NCI-H2227 (cell line): ENCODE measurements at regions not wholly inside any gene's neighbourhood (a gene's known extent, or its start where the extent isn't known, plus 50 kb on each side); places are given as distances from the start of the nearest gene placed in this dataset.
"Not testable (repeated sequence)": the region's sequence is repeated elsewhere in the genome, so short reads cannot be mapped to it uniquely, and the experiment has no call there.

Source experiments
- DNase-seq: peaks from one replicate; lab custom pipeline; 2025; ENCODE audit not compliant: unreplicated experiment; lab: John Stamatoyannopoulos, UW

DNA sequence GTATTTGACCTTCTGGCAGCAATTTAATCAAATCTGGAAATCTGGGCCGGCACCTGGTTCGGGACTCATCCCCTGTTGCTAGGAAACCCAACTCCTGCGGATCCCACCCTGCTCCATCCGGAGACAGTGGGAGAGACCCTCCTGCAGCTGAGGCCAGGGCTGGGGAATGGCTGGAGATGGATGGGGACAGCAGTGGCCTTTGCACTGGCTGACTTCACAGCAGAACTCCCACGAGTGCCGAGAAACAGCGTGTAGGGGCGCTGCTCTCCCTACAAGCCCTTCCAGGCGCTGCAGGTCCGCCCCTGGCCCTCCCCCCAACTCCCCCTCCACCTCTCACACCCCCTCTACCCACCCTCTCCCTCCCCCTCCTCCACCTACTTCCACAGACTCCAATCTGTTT is 105.8 kb upstream of the PPP1R26 start:
- no peak for DNase-seq

DNA sequence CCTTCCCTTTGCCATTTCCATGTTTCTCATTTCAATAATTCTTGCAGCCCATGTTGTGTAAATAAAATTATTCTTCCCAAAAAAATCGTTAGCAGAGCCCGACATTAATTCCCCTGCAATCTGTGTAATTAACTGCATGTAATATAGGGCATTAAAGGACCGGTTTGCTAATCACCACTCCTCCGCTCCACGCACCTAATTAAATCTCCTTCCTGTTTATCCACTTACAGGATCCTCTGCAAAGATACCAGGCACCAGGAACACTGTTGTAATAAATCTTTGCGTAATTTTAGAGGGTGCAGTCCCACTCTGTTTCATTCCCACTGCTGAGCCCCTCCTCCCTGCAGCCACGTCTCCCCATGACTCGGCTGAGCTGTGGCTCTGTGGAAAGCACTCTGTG is 105.0 kb upstream of the PPP1R26 start:
- no peak for DNase-seq

GRCh38 chr9:135375001-135375400 is 104.6 kb upstream of the PPP1R26 start:
- DNase-seq: no peak

DNA sequence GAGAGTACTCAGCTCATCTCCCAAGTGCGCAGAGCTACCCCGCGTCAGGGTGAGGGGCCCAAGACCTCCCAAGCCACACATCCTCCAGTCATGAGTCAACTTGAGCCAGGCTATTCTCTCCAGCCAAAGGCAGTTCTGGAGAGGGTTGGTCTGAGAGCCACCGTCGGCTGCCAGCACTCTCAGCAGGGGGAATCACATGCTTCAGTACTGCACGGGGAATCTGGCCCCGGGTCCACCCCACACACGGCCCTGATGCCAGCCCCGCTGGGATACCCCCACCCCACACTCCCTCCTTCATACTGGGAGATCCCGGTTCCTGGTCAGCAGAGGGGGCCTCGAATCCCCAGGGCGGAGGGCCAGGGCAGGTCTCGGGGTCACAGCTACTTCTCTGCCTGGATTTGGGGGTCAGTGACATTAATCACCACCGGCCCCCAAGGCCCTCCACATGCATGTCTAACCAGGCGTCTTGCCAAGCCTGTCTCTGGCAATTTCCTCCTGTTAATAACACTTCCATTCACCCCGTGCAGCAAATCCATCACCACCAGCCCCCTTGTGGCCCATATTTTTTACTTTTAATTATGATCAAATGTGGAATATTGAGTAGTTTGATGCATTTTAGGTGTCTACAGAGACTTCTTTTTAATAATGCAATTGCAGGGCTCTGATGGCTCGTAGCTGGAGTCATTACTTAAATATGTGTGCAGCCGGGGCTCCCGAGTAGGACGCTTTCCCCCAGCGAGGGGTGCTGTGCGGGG is 102.9 kb upstream of the PPP1R26 start:
- DNase-seq: no peak

GRCh38 chr9:135377431-135377830 is 102.2 kb upstream of the PPP1R26 start:
- DNase-seq: no peak

DNA sequence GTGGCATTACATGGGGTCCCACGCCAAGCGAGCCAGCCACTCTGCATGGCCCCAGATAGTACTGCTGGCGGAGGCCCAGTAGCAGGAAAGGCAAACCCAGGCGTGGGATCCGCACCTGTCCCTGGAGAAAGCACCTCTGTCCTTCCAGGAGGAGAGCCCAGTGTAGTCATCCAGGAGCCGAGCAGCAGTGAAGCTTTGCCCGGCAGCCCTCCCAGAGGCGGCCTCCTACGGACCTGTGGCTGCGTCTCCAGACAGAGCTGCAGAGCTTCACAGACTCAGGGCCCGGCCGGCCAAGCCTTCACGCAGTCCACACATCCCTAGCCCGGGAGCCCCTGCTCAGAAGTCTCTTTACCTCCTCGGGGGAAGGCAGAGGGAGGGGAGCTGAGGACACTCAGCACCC is 100.8 kb upstream of the PPP1R26 start:
- DNase-seq: no peak

DNA sequence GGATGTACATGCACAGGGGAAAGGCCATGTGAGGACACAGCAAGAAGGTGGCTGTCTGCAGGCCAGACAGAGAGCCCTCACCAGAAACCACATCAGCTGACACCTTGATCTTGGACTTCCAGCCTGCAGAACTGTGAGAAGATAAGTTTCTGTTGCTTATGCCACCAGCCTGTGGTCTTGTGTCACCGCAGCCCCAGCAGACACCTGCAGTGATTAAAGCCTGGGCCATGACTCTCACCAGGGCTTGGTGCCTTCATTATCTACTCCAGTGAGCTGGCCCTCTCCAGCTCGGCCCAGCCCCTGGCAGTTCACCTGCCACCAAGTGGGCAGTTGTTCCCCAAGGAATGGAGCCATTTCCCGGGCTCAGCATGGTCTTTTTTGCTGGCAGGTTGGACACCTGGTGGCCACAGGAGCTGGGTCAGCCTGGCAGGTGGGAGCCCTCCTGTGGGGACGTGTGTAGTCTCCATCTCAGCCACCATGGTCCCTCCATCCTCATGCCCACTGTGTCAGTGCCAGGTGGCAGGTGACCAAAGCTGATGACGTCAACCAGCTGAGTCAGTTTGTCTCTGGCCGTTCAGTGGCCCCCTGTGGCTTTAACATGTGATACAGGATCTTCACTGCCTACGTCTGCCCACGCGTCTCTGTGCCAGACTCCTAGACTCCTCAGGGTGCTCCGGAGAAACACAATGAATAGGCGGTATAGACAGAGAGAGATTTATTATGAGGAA is 99.9 kb upstream of the PPP1R26 start:
- DNase-seq: no peak

GRCh38 chr9:135380311-135380960 is 99.1 kb upstream of the PPP1R26 start:
- DNase-seq: no peak

GRCh38 chr9:135381762-135382310 is 97.7 kb upstream of the PPP1R26 start:
- no peak for DNase-seq

DNA sequence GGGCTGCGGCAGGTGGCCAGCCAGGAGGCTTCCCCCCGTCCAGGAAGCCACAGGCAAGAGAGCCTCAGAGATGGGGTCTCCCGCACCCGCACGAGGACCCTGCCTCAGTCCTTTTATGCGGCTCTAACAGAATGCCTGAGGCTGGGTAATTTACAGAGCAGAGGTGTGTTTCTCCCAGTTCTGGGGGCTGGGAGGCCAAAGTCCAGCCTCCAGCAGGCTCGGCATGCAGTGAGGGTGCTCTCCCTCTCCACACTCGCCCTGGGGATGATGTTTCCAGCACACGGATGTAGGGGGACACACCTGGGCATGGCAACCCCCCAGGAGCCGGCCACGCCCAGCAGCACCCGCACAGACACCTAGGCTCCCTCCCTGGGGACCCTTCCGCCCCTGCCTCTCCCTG is 95.4 kb upstream of the PPP1R26 start:
- DNase-seq: no peak

- DNase-seq: not testable (repeated sequence)
Observed at GRCh38 chr9:135384815-135385405, 94.7 kb upstream of the PPP1R26 start.

- DNase-seq: no peak
Observed at GRCh38 chr9:135385793-135386192, 93.8 kb upstream of the PPP1R26 start.

- no peak for DNase-seq
Observed at GRCh38 chr9:135387976-135388375, 91.6 kb upstream of the PPP1R26 start.

- DNase-seq: no peak
Observed at GRCh38 chr9:135388530-135388929, 91.1 kb upstream of the PPP1R26 start.

- no peak for DNase-seq
Observed at GRCh38 chr9:135391759-135392158, 87.8 kb upstream of the PPP1R26 start.

GRCh38 chr9:135392511-135392910 is 87.1 kb upstream of the PPP1R26 start:
- no peak for DNase-seq

- DNase-seq: no peak
Observed at GRCh38 chr9:135394131-135394530, 85.5 kb upstream of the PPP1R26 start.

- no peak for DNase-seq
Observed at GRCh38 chr9:135394699-135395645, 84.6 kb upstream of the PPP1R26 start.

- DNase-seq: no peak
Observed at GRCh38 chr9:135397142-135397541, 82.4 kb upstream of the PPP1R26 start.

DNA sequence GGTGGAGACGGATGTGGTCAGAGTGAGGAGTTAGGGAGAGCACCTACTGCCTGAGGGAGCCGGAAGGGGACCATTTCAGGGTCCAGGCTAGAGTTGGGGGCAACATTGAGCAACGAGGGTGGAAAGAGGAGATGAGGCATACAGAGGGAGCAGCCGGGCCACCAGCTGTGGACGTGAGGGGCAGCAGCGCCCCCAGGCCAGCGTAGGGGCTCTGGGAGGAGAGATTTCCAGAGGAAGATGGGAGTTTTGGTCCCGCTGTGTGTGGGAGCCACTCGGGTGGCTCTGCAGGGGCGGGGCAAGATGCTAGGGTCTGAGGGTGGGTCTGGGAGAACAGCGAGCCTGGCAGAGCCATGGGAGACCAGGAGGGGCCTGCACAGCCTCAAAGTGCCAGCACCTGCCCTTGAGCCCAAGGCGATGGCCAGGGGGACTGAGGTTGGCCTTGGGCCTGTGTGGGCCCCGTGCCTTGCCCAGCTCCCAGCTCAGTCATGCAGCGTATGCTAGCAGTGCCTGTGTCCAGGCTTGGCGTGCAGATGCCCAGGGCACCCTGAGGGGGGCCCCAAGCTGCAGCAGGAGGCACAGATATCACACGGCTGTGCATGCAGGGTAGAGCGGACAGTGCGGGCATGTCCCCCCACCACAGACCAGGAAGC is 80.5 kb upstream of the PPP1R26 start:
- no peak for DNase-seq
